Superior temporal gyrus (tissue), 1 donor: ENCODE measurements at regions not wholly inside any gene's neighbourhood (a gene's known extent, or its start where the extent isn't known, plus 50 kb on each side); places are given as distances from the start of the nearest gene placed in this dataset.
A peak's percentile ranks its signal among the peaks of the same experiment; 100 is the strongest.

Experiments used
- DNase-seq: peaks from one replicate; pipeline ENCODE4 v3.0.0-alpha.2; 2016; ENCODE audit errors: extremely low spot score

DNA sequence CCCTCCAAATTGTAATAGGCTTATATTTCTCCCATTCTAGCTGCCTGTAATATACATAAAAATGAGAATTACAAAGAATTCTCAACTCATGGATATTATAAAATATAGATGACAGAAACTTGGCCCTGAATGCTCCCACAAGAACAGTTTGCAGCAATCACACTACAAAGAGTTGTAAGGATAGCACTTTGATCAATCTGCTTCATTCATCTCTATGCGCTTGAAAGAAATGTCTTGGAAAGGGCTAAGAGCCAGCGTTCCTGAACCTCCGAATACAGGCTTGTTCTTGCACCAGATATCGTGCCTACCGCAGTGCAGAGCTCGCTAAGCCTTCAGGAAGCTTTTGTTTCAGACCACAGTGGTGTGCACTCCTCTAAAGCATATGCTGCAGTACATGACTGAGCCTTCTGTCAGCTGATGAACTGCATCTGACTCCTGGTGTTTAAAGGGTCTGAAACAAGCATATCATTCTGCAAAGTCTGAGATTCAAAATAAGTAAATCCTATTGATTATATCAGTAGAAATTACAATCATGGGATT, 417.6 kb upstream of the ZFP42 start:
- DNase-seq, result no peak

DNA sequence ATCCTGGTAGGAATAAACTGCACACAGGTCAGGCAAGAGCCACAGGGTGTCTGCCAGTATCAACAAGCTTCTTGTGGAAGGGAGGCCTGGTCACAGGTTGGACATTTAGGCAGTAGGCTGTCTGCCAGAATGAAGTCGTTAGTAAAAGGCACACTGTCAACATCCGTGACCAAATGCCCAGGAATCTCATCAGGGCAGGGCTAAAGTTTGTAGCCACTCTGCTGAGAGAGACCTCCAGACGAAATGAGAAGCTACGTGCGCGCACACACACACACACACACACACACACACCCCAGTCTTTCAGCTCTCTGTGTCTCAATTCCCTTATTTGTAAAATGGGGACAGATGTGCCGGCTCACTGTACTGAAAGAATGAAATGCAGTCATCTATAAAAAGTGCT, 408.7 kb upstream of the ZFP42 start:
- no peak for DNase-seq

DNA sequence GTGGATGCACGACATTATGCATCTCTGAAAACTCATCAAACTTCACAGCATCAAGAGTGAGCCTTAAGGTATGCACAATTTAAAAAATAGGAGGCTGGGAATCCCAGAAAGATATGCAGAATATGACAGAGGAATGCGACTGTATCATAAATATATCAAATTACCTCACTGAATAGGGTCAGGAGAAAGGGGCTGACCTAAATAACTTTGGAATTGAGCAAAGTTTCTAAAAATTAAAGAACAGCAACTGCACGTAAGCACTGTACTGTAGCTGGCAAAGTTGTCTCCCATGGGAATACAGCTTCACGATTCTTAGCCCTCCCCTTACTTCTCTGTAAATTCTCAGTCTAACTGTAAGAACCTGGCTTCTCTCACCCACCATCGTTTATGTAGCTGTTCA, 397.4 kb upstream of the ZFP42 start:
- no peak for DNase-seq

DNA sequence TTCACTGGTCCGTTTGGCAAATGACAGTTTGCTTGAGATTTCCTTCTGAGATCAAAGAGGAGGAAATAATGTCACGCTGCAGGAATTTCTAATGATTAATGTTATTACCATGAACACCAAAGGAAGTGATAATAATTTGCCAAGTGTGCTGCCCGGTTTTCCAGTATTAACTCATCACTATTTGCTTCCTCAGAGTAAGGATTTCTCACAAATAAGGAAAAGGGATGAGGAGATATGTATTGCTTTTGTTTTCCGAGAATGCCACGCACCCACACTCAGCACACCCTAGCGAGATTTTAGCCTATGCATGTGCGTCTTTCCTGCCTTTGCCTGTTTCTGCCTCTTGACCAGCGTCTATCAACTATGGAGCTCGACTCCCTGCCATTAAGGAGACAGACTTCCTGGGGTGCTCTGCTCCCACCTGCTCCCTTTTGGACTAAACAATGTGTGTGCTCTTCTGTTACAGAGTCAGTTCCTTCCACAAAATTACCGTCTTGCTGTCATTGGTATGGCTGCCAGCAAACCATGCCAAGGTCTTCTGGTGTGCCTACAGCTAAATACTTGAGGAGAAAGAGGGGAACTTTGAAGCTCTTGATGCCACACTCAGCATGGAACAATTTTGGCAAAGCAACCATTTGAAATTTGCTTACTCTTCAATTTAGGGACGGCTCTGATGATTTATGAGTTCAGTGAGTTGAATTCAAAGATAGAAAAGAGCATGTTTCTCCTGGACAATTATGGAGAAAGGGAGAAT, 393.1 kb upstream of the ZFP42 start:
- DNase-seq, result no peak

DNA sequence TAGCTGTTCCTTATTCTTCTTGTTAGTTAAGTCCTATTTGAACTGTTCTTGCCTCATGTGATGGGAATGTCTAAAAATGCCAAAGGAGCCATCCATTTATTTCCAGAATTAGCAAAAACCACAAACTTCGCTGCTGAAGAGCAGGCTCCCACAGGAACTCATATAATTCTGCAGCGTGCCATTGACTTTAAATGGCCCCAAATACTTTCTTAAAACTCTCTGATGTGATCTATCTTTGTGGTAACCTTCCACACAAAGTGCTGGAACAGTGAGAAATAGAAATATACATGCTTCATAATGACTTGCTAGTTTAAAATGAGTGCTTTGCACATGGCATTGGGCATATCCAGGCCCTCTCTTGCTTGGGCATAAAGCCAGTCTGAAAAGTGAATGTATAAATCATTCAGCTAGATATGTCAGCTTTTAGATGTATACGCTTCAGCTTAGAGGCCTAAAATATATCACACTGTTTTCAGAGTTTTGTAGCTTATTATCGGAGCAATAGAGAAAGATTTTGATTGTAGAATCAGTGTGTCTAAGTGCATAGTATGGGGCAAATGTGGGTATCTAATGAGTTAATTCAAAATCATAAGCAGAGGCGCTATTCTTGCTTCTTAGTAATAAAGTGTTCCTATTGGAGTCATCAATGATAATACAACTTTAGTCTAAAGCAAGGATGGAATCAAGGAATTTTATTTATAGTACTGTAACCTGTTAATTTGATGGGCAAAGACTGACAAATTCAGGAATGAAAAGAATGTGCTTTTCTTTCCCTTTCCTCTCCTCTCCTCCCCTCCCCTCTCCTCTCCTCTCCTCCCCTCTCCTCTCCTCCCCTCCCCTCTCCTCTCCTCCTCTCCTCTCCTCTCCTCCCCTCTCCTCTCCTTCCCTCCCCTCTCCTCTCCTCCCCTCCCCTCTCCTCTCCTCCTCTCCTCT, 392.2 kb upstream of the ZFP42 start:
- DNase-seq, result no peak

DNA sequence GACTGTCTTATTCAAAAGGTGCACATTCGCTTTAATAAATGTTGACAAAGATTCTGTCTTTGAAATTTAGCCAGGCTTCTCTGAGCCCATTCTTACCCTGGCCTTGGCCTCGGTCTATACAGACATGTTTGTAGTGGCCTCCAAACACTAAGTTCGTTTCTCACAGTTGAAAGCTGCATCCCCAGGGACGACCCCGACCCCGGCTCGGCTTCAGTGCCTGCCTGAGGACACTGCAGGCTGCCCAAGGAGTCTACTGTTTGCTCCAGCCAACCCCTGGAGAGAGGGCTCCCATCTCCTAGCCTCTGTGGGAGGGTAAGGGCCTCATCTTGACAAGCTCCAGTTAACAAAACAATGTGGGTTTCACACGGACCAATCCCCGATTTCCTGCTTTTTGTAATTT, 390.6 kb upstream of the ZFP42 start:
- no peak for DNase-seq

DNA sequence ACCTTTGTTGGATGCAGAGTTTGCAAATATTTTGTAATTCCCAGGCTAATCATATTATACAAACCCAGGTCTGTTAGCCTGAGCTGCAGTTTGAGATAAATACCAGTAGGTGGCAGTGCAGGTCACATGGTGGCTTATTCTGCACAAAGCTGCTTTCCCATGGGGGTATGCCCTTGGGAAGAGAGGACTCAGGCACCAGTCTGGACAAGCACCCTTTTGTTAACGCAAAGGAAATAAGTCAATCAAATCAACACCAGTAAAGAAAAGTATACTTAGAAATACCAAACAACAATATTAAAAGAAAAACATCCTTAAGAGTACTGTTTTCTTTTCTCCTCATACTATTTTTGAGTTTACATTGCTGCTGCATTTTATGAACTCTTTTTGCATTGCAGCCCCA, 389.0 kb upstream of the ZFP42 start:
- peak; percentile 66 for DNase-seq

DNA sequence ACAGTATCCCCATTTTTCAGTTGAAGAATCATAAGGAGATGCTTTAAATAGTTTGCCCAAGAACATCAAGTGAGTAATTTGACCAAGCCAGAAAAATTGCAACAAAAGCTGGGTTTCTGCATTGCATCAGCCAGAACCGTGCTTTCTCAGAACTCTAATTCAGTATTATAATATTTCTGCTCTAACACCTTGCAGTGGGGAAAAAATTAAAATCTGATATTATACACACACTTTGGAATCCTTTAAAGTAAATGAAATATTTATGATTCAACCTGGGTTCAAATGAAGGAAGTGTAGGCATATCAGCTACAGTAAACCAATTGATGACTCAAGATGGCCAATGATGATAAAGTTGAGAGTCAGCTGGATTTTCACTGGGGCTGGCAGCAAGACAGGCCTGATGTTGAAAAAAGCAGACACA, 387.6 kb upstream of the ZFP42 start:
- no peak for DNase-seq

DNA sequence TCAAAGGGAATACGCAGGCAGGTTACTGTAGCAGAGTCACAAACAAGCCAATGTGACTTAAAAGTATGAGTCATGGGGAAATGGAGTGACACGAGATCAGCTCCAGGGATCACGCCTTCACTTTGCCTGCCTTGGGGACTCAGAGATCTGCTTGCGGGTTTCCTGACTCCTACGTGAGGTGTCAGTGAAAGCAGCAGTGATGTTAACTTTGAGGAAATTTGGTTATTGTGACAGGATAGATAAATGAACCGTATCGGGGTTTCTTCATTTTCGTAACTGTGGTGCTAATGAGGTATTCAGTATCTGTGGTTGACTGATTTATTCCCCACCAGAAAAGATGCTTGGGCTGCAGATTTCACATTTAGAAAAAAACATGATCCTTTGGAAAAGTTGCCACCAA, 383.3 kb upstream of the ZFP42 start:
- DNase-seq, result no peak

DNA sequence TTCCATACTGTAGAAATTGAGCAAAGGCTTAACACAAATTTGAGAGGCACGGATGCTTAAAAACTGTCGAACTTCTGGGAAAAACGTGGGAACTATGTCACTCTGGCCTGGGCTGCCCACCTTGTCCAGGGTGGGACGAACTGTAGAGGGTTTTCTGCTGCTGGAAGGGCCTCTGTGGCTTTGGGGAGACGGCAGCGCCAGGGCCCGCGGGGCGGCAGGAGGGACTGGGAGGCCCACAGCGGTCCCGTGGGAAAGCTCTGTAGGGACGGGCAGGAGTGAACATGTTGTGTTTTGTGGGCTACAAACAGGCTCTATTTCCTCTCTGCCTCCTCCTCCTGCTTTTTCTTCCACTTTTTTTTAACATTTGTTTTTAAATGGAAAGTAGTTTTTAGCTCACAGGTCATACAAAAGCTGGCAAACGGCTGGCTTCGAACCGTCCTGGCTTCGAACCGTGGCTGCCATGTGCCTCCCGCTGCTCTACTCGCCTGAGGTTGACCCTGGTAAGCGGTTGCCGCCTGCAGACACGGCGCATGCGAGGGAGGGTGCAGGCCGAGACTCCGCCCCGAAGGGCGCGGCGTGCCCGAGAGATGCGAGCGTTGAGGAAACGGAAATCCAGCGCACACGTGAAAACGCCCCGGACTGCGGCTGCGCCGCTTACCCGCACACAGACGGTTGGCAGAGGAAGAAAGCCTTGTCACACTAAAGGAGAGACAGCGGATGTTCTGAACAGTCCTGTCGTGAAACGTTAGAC, 382.3 kb upstream of the ZFP42 start:
- no peak for DNase-seq

DNA sequence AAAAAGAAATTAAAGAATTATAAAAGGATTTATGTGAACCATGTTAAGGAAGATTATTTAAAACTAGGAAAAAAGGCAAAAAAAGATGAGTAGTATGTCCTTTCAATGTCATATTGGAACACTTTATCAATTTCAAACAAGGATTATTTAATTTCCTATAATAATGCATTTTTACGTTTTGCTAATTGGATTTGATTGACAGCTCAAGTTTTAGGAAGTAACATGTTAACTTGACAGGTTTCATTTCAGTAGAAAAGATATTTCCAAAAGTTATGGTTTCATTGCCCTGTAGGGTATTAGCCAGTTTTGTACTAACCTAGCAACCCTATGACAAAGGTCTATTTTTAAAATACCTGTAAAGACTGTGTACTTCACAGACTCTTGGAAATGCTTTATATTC, 379.6 kb upstream of the ZFP42 start:
- no peak for DNase-seq

DNA sequence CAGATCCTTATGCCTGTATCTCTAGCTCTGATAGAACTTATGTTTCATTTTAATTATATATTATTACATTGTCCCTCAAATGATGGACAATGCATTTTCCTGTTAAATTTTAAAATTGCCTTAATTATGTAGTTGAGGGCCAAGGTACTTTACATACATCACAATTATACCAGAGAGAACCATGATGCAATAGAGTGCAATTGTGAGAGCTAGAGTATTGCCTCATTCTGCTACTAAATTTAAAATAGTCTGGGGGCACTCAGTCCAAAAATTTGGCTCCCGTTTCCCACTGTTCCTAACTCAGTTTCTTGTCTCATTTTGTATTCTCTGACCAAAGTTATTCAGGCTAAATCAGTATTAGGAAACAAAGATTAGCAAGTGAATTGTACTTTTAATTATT, 378.5 kb upstream of the ZFP42 start:
- no peak for DNase-seq

DNA sequence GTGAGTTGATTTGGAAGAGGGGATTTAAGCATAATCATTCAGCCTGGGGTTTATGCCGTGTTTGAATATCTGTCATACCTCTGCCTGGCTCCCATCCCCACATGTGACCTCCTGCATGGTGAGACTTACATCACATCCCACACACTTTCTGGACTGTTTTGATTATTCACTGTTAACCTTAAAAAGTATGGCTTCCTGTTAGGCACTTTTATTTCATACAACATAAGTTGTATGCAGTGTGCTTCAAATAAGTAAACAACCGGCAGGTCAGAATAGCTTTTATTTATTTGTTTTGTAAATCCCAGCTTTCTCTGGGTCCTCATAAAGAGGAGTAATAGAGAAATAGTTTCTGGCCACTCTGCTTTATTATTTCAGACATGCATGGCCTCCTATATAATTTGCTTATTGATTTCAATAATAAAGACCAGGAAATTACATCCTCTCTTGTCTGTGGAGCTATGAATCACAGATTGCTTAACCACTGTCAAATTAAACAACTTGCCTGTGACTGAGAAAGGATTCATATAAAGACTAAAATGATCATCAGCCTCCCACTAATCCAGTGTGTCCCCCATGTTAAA, 376.8 kb upstream of the ZFP42 start:
- no peak for DNase-seq

DNA sequence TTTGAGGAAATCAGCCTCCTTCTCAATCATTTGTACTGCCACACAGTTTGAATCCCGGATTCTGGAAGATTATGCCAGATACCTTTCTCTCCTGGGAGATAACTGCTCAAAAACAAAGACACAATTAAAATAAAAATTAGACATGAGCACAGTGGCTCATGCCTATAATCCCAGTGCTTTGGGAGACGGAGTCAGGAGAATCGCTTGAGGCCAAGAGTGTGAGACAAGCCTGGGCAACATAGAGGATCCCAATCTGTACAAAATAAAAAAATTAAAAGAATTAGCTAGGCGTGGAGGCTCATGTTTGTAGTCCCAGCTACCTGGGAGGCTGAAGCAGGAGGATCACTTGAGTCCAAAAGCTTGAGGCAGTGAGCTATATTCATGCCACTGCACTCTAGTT, 376.3 kb upstream of the ZFP42 start:
- DNase-seq, result no peak

DNA sequence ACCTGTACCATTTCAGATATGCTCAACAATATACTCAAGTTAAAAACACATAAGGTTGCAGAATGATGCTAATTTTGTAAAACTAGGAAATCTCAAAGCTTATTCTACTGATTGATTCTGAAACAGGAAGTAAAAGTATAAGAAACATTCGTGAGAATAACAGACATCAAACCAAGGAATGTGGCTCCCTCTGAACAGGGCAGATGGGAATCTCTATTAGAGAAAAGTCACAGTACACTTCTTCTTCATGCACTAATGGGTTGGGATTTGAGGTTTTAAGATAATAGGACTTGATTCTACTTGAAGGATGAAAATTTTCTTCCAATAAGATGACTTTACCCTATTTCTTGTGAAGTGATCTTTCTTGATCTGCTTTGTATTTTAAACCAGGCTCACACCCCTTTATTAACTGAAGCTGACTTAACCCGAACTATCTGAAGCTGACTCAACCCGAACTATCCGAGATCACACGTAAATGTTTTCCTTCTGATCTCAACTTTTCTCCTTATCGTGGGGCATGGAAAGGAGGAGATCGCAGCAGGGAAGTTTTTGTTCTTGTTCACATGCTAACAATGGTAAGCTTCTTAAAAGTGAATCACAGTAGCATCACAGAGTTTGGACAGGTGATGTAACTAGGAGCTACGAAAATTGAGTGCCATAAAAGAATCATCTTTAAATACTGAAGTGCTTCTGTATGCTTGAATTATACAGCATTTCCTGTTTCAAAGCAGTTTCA, 363.1 kb upstream of the ZFP42 start:
- DNase-seq, result no peak

DNA sequence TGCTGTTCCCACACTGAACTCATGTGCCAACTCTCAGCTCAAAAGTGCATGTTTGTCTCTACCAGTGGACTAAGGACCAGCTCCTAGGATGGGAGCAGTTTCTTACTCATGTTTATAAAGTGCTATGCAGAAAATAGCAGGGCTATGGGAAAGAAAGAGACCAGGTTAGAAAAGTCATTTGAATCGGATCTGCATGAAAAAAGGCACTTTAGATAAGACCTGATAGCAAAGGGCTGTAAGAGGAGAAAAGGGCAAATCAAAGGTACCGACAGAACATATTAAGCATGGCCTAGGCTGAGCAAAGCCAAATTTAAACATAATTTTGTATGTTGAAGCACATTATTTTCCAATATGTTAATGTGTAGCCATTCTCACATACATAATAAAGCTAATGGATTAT, 362.3 kb upstream of the ZFP42 start:
- no peak for DNase-seq

DNA sequence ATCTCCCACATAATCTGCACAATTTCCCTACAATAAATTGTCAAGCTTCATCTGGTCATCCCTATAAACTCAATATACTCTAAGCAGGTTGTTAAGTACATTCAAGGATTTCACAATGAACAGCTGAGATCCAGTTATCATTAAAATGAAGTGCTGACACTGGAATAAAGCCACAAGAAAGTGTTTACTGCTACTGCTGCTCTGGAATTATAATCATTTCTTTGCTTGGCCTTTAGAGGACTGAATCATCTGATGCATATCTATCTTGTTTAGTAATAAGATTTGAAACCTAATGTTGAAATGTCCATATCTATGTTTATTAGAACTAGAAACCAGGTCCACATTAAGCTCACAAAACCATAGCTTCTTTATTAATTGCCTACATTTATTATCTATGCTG, 338.6 kb upstream of the ZFP42 start:
- DNase-seq, result no peak

DNA sequence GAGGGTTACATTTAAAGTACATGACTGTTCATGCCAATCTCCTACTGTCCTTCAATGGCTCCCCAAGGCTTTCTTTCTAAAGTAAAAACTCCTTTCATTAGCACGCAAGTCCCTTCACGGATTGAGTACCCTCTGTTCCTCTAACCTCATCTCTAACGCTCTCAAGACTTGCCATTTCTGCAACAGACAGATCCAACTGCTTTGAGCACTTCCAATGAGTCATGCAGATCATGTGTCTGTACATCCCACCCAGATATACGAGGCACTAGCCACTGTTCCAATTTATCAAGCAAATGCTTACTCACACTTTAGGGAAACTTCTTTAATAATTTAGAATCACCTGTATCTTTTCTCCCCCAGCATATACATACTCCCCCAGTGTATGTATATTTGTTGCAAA, 332.5 kb upstream of the ZFP42 start:
- DNase-seq, result no peak

DNA sequence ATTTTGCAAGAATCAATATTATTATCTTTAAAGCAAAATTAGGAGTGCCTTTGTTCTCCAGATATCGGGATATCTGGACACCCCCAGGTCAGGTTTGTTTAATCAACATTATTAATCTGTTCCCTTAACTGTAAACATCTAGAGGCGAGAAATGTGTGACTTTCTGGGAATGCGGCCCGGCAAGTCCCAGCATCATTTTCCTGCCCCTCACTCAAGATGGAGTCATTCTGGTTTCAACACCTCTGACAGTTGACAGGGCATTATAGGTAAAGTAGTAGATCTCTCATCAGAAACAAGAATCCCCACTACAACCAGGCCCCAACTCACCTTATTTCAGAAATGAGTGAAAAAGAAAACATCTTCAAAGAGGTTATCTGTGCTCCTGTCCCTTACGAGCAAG, 331.6 kb upstream of the ZFP42 start:
- DNase-seq, result no peak

DNA sequence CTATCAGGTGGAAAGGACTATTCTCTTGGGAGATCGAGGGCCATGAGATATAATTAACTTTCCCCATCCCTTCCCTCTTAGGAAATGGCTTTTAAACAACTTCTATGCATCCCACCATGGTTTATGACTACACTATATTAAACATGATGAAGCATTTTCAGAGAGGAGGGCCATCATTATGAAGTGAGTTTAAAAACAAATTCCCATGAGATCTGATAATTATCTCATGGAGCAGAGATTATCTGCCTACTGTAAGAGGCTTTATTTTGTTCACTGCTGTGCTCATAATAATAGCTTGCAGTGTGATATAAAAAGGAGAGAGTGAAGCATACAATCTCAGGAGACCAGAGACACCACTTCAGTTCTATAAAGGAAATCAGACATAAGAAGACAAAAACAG, 330.5 kb upstream of the ZFP42 start:
- DNase-seq, result no peak

DNA sequence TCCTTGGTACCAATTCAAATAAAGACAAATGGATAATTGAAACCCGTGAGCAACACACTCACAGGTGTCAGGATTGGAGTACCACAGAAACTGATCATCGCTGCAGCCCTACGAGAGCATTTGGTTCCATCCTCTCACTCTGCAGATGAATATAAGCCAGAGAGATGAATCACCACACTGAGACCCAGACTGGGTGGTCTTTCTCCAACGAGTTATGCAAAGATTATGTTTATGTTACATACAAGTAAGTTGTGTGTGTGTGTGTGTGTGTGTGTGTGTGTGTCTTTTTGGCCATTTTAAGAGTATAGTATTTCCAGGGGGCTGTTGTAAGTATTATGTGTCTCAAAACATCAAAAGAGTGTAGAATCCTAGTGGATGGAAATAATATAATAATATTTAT, 329.5 kb upstream of the ZFP42 start:
- DNase-seq, result no peak
